ENCODE measurements at regions not wholly inside any gene's neighbourhood (a gene's known extent, or its start where the extent isn't known, plus 50 kb on each side); places are given as distances from the start of the nearest gene placed in this dataset.

- Histone ChIP-seq H3K36me3 (replicated peaks in 1 of 2; ENCODE audit: insufficient read depth in 1 of 2, low read depth in 2 of 2) (no peaks in the 10 kb centered on the region), H3K27me3 (no peaks in the 10 kb centered on the region), H3K9me3 (no peaks in the 10 kb centered on the region), H3K27ac (no peak overlapping the region), H3K4me1 (no peaks in the 10 kb centered on the region), H3K4me3 (no peak overlapping the region)
- TF ChIP-seq CTCF (IDR thresholded peaks at IDR 0.05) (no peak), POLR2A (IDR thresholded peaks at IDR 0.05) (no peak)
- ATAC-seq (no peak), DNase-seq (no peak)
- WGBS, 2 donors: 79 to 93% methylated on average over 1 of the region's 1 CpG
- intact Hi-C loops (cut with DNase I): no loop called here
These were observed 125.3 kb upstream of the MEF2C start for GRCh38 chr5:89008291-89008690.

- Histone ChIP-seq H3K4me3 (no peak overlapping the region), H3K9me3 (no peaks in the 10 kb centered on the region), H3K27ac (no peak overlapping the region), H3K27me3 (peaks cover 0 to 2% of the 10 kb centered on the region in 2 donors), H3K36me3 (replicated peaks in 1 of 2; ENCODE audit: insufficient read depth in 1 of 2, low read depth in 2 of 2) (no peaks in the 10 kb centered on the region), H3K4me1 (no peaks in the 10 kb centered on the region)
- 79 to 84% methylated on average over 2 of the region's 2 CpGs for WGBS, 2 donors
- ATAC-seq: no peak
- intact Hi-C loops (cut with DNase I): no loop called here
- TF ChIP-seq CTCF (IDR thresholded peaks at IDR 0.05): no peak
- TF ChIP-seq POLR2A (IDR thresholded peaks at IDR 0.05): no peak
- no peak for DNase-seq
These were observed 123.0 kb upstream of the MEF2C start for GRCh38 chr5:89005990-89006389.

GRCh38 chr5:89004379-89004778 is 121.4 kb upstream of the MEF2C start:
- DNase-seq (no peak), ATAC-seq (no peak)
- WGBS, 2 donors: 35 to 43% methylated on average over 3 of the region's 3 CpGs
- Histone ChIP-seq H3K4me1 (no peaks in the 10 kb centered on the region), H3K36me3 (replicated peaks in 1 of 2; ENCODE audit: insufficient read depth in 1 of 2, low read depth in 2 of 2) (no peaks in the 10 kb centered on the region), H3K9me3 (no peaks in the 10 kb centered on the region), H3K4me3 (no peak overlapping the region), H3K27me3 (peaks cover 0 to 8% of the 10 kb centered on the region in 2 donors), H3K27ac (no peak overlapping the region)
- intact Hi-C loops (cut with DNase I): no loop called here
- TF ChIP-seq CTCF (IDR thresholded peaks at IDR 0.05): no peak
- no peak for TF ChIP-seq POLR2A (IDR thresholded peaks at IDR 0.05)

GRCh38 chr5:89003563-89004036 is 120.6 kb upstream of the MEF2C start:
- H3K4me3 ChIP-seq: no peak overlapping the region
- H3K36me3 ChIP-seq (replicated peaks in 1 of 2; ENCODE audit: insufficient read depth in 1 of 2, low read depth in 2 of 2): no peaks in the 10 kb centered on the region
- H3K27me3 ChIP-seq: peaks cover 0 to 8% of the 10 kb centered on the region in 2 donors
- H3K27ac ChIP-seq: no peak overlapping the region
- H3K4me1 ChIP-seq: no peaks in the 10 kb centered on the region
- intact Hi-C loops (cut with DNase I): no loop called here
- no peaks in the 10 kb centered on the region for H3K9me3 ChIP-seq
- WGBS, 2 donors: 97% methylated on average over 10 to 37 of the region's 47 CpGs
- TF ChIP-seq CTCF (IDR thresholded peaks at IDR 0.05) (no peak), POLR2A (IDR thresholded peaks at IDR 0.05) (no peak)
- DNase-seq: no peak
- ATAC-seq: no peak

GRCh38 chr5:88999853-89000252 is 116.9 kb upstream of the MEF2C start:
- DNase-seq (no peak), ATAC-seq (no peak)
- Histone ChIP-seq H3K36me3 (replicated peaks in 1 of 2; ENCODE audit: insufficient read depth in 1 of 2, low read depth in 2 of 2) (no peaks in the 10 kb centered on the region), H3K27me3 (peaks cover 0 to 8% of the 10 kb centered on the region in 2 donors), H3K9me3 (no peaks in the 10 kb centered on the region), H3K27ac (no peak overlapping the region), H3K4me3 (no peak overlapping the region), H3K4me1 (no peaks in the 10 kb centered on the region)
- intact Hi-C loops (cut with DNase I): no loop called here
- TF ChIP-seq CTCF (IDR thresholded peaks at IDR 0.05) (no peak), POLR2A (IDR thresholded peaks at IDR 0.05) (no peak)
